OCI-LY7 (cell line): ENCODE measurements at regions not wholly inside any gene's neighbourhood (a gene's known extent, or its start where the extent isn't known, plus 50 kb on each side); places are given as distances from the start of the nearest gene placed in this dataset.

Experiments
- CTCF ChIP-seq: fragments of 200-600 bp; sonication (generic); conservative IDR thresholded peaks from 2 replicates; pipeline ENCODE4 v1.5.1; 2014; ENCODE audit warnings: mild to moderate bottlenecking, antibody characterized with exemption, low read length, moderate library complexity, mixed read lengths
- EZH2phosphoT487 ChIP-seq: fragments of 200-600 bp; sonication (generic); IDR thresholded peaks from 2 replicates; pipeline ENCODE4 v1.6.1; 2018; ENCODE audit warnings: low read depth, borderline replicate concordance, mild to moderate bottlenecking, mixed run types, antibody characterized with exemption, low read length, moderate library complexity, mixed read lengths

- TF ChIP-seq CTCF (no peak), EZH2phosphoT487 (no peak)
These were observed 180.7 kb upstream of the PDZRN3 start for GRCh38 chr3:73805435-73805834.
